ENCODE measurements at regions not wholly inside any gene's neighbourhood (a gene's known extent, or its start where the extent isn't known, plus 50 kb on each side); places are given as distances from the start of the nearest gene placed in this dataset.

- TF ChIP-seq EZH2 (IDR thresholded peaks at IDR 0.05) (no peak), CTCF (IDR thresholded peaks at IDR 0.05) (no peak), EZH2phosphoT487 (IDR thresholded peaks at IDR 0.05) (no peak)
- Histone ChIP-seq H3K4me3 (no peak overlapping the region), H3K9ac (no peak overlapping the region), H3K27ac (peak overlapping the region; percentile 60), H3K4me2 (peak overlapping the region; percentile 5), H2AFZ (replicated peaks) (no peak overlapping the region), H3K36me3 (no peaks in the 10 kb centered on the region), H3F3A (ENCODE audit: low read depth) (no peaks in the 10 kb centered on the region), H3K79me2 (ENCODE audit: low read depth) (no peaks in the 10 kb centered on the region), H3K9me3 (ENCODE audit: low read depth) (no peaks in the 10 kb centered on the region), H3K27me3 (no peaks in the 10 kb centered on the region), H4K20me1 (ENCODE audit: low read depth) (no peaks in the 10 kb centered on the region), H3K4me1 (peaks cover 6% of the 10 kb centered on the region)
- no peak overlapping the region for H3K27ac Mint-ChIP-seq
- no peaks in the 10 kb centered on the region for H3K36me3 Mint-ChIP-seq
- H3K4me3 Mint-ChIP-seq, result no peak overlapping the region
- H3K4me1 Mint-ChIP-seq, result peaks cover 8% of the 10 kb centered on the region
- peaks cover 2% of the 10 kb centered on the region for H3K9me3 Mint-ChIP-seq
- H3K27me3 Mint-ChIP-seq (ENCODE audit: insufficient read depth, low read depth), result no peaks in the 10 kb centered on the region
- peak; percentile 60 for DNase-seq (ENCODE audit: low spot score)
These were observed 192.2 kb downstream of the TMTC3 start for GRCh38 chr12:88334271-88334670.

GRCh38 chr12:88336076-88336739, 194.1 kb downstream of the TMTC3 start:
- no peak for TF ChIP-seq CTCF (IDR thresholded peaks at IDR 0.05)
- no peak for TF ChIP-seq EZH2 (IDR thresholded peaks at IDR 0.05)
- TF ChIP-seq EZH2phosphoT487 (IDR thresholded peaks at IDR 0.05), result no peak
- no peaks in the 10 kb centered on the region for H3K79me2 ChIP-seq (ENCODE audit: low read depth)
- no peak overlapping the region for H3K4me2 ChIP-seq
- no peak overlapping the region for H3K27ac Mint-ChIP-seq
- peaks cover 6% of the 10 kb centered on the region for H3K4me1 ChIP-seq
- H3K4me3 ChIP-seq, result no peak overlapping the region
- no peaks in the 10 kb centered on the region for H3K36me3 Mint-ChIP-seq
- H3K9me3 Mint-ChIP-seq, result peaks cover 2% of the 10 kb centered on the region
- H3K27ac ChIP-seq, result no peak overlapping the region
- no peaks in the 10 kb centered on the region for H3F3A ChIP-seq (ENCODE audit: low read depth)
- no peaks in the 10 kb centered on the region for H4K20me1 ChIP-seq (ENCODE audit: low read depth)
- no peaks in the 10 kb centered on the region for H3K9me3 ChIP-seq (ENCODE audit: low read depth)
- no peaks in the 10 kb centered on the region for H3K27me3 ChIP-seq
- H3K4me1 Mint-ChIP-seq, result peaks cover 8% of the 10 kb centered on the region
- H2AFZ ChIP-seq (replicated peaks), result no peak overlapping the region
- DNase-seq (ENCODE audit: low spot score), result peak; percentile 4
- no peaks in the 10 kb centered on the region for H3K27me3 Mint-ChIP-seq (ENCODE audit: insufficient read depth, low read depth)
- H3K9ac ChIP-seq, result no peak overlapping the region
- no peak overlapping the region for H3K4me3 Mint-ChIP-seq
- H3K36me3 ChIP-seq, result no peaks in the 10 kb centered on the region

- no peaks in the 10 kb centered on the region for H3K27me3 Mint-ChIP-seq (ENCODE audit: insufficient read depth, low read depth)
- Histone ChIP-seq H3F3A (ENCODE audit: low read depth) (no peaks in the 10 kb centered on the region), H3K27ac (no peak overlapping the region), H3K36me3 (no peaks in the 10 kb centered on the region), H3K4me1 (peaks cover 6% of the 10 kb centered on the region), H2AFZ (replicated peaks) (no peak overlapping the region), H3K4me2 (no peak overlapping the region), H3K9ac (no peak overlapping the region), H3K9me3 (ENCODE audit: low read depth) (no peaks in the 10 kb centered on the region), H3K27me3 (no peaks in the 10 kb centered on the region), H4K20me1 (ENCODE audit: low read depth) (no peaks in the 10 kb centered on the region), H3K79me2 (ENCODE audit: low read depth) (no peaks in the 10 kb centered on the region), H3K4me3 (no peak overlapping the region)
- H3K9me3 Mint-ChIP-seq, result no peaks in the 10 kb centered on the region
- TF ChIP-seq CTCF (IDR thresholded peaks at IDR 0.05) (no peak), EZH2 (IDR thresholded peaks at IDR 0.05) (no peak), EZH2phosphoT487 (IDR thresholded peaks at IDR 0.05) (no peak)
- no peak overlapping the region for H3K27ac Mint-ChIP-seq
- H3K4me1 Mint-ChIP-seq, result peaks cover 8% of the 10 kb centered on the region
- no peak for DNase-seq (ENCODE audit: low spot score)
- no peaks in the 10 kb centered on the region for H3K36me3 Mint-ChIP-seq
- H3K4me3 Mint-ChIP-seq, result no peak overlapping the region
These were observed 196.4 kb downstream of the TMTC3 start for GRCh38 chr12:88338486-88338885.
